LNCaP clone FGC (cell line): ENCODE measurements at regions not wholly inside any gene's neighbourhood (a gene's known extent, or its start where the extent isn't known, plus 50 kb on each side); places are given as distances from the start of the nearest gene placed in this dataset.

Experiments
- DNase-seq: peaks from one replicate; pipeline ENCODE4 v3.0.0-alpha.2; 2011; ENCODE audit warnings: low read depth
- H3K4me3 ChIP-seq: 2 replicates; pipeline ENCODE4 v1.5.1; 2011; ENCODE audit warnings: mild to moderate bottlenecking, low read depth, low read length, control low read depth
- TF ChIP-seq, protein P1 (sequence below): IDR thresholded peaks from 2 replicates; pipeline ENCODE4 v1.5.1; 2012; ENCODE audit warnings: mild to moderate bottlenecking; ENCODE audit not compliant: control insufficient read depth, insufficient read depth; ENCODE audit errors: extremely low read depth

DNA sequence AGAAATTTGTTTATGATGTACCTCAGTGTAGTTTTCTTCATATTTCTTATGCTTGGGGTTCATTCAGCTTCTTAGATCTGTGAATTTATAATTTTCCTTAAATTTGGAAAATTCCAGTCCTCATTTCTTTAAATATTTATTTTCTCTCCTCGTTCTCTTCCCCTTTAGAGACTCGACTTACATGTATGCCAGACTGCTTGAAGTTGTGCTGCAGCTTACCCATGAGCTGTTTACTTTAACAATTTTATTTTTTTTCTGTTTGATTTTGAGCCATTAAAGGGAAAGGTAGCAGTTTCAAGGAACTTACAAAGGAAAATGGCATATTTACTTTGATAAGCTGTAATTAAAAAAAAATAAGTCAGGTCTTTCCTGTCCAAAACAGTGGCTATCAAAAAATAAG lies 123.0 kb upstream of the ZNF32 start:
- H3K4me3 ChIP-seq = no peak overlapping the region
- no peak for DNase-seq
- TF ChIP-seq, protein P1, sequence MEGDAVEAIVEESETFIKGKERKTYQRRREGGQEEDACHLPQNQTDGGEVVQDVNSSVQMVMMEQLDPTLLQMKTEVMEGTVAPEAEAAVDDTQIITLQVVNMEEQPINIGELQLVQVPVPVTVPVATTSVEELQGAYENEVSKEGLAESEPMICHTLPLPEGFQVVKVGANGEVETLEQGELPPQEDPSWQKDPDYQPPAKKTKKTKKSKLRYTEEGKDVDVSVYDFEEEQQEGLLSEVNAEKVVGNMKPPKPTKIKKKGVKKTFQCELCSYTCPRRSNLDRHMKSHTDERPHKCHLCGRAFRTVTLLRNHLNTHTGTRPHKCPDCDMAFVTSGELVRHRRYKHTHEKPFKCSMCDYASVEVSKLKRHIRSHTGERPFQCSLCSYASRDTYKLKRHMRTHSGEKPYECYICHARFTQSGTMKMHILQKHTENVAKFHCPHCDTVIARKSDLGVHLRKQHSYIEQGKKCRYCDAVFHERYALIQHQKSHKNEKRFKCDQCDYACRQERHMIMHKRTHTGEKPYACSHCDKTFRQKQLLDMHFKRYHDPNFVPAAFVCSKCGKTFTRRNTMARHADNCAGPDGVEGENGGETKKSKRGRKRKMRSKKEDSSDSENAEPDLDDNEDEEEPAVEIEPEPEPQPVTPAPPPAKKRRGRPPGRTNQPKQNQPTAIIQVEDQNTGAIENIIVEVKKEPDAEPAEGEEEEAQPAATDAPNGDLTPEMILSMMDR = no peak

DNA sequence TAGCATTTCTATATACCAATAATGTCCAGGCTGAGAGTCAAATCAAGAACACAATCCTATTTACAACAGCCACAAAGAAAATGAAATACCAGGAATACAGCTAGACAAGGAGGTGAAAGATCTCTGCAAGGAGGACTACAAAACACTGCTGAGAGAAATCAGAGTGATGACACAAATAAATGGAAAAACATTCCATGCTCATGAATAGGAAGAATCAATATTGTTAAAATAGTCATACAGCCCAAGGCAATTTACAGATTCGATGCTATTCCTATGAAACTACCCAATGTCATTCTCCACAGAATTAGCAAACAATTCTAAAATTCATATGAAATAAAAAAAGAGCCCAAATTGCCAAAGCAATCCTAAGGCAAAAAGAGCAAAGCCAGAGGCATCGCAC lies 116.8 kb upstream of the ZNF32 start:
- TF ChIP-seq, protein P1 = no peak
- H3K4me3 ChIP-seq = no peak overlapping the region

DNA sequence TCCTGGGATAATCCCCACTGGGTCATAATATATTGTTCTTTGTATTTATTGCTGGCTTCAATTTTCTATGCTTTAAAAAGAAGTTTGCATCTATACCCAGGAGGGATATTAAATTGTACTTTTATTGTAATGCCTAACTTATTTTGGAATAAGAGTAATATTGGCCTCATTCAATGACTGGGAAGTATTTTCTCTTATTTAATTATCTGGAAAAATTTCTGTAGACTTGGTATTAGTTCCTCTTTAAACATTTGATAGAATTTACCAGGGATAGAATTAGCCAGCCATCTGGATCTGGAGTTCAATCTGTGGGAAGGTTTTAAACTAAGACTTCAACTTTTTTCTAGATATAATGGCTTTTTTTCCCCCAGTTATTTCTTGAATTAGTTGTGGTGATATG lies 115.2 kb upstream of the ZNF32 start:
- H3K4me3 ChIP-seq = no peak overlapping the region
- DNase-seq = no peak
- TF ChIP-seq, protein P1 = no peak

More for the DNA sequence above, 116.8 kb upstream of the ZNF32 start:
- DNase-seq = no peak

DNA sequence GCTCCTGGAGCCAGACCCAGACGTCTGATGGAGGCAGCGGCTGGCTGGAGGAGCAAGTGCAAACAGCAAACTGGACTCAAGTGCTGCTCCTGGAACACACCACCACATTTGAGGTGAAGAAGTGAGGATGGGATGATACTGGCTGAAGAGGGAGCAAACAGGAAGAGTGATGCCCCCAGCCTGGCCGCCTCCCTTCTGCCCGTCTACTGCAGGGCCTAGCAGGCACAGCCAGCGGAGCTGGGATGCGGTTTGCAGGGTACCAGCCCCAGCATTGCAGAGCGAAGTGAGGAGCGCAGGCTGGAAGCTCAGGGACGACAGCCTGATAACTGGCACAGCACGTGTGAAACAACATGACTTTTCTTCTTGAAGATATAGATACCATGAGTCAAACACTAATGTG lies 111.8 kb upstream of the ZNF32 start:
- TF ChIP-seq, protein P1 = no peak
- no peak overlapping the region for H3K4me3 ChIP-seq
- no peak for DNase-seq

DNA sequence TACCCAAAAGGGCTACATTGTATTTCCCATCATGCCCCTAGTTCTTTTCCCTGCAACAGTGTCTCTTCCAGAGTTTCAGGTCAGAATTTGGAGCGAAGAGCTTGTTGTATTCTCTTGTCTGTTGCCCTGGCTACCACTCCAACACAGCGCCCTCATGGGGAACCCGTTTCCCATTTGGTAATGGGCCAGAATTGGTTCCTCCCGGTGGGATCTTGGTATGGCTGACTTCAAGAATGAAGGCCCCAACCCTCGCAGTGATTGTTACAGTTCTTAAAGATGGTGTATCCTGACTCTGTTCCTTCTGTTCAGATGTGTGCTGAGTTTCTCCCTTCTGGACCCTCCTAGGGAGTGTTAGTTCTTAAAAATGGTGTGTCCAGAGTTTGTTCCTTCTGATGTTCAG lies 110.5 kb upstream of the ZNF32 start:
- TF ChIP-seq, protein P1 = no peak
- no peak overlapping the region for H3K4me3 ChIP-seq
- DNase-seq = no peak

DNA sequence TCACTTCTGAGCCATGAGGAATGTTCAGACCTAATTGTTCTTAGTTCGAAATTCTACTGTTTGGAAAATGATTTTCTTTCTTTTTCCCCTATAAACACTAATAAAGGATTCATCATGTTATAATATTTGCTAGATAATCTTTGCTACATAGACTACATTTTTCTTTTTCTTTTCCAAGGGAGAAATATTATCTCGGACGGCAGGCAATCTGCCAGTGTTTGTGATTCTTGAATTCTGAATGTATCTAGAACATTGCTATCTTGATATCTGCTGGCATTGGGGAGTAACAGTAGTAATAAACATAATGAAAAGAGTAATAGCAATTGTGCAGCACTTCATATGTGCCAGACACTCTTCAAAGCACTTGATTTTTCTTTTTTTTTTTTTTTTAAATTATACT lies 107.7 kb upstream of the ZNF32 start:
- no peak for DNase-seq
- TF ChIP-seq, protein P1 = no peak
- H3K4me3 ChIP-seq = no peak overlapping the region

DNA sequence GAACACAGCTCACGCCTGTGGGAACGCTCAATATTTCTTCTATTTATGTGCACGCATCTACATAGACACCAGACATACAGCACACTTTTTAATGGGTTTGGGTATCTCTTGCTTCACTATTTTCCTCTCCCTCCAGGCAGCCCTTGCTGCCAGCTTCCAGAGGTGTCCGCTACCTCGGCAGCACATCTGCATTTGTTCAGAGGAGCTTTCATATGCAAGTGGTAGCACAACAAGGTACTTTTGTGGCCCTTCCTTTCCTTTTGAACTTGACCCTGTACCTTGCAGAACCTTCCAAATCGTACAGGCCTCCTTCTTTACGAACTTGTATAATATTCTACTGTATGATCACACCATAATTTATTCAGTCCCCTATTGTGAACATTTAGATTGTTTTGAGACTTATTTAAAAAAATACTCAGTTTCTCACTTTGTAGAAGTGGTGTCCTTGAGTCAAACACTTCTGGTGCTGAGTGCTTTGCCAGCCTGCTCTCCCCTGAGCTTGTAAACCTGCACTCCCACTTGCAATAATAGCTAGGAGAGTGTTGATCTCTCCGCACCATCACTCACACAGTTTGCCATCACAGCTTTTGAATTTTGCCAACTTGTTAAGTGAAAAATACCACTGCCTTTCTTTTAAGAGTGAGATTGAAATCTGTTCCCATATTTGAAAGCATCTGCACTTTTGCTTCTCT lies 106.0 kb upstream of the ZNF32 start:
- TF ChIP-seq, protein P1 = no peak
- no peak for DNase-seq
- no peak overlapping the region for H3K4me3 ChIP-seq
